ENCODE measurements at regions not wholly inside any gene's neighbourhood (a gene's known extent, or its start where the extent isn't known, plus 50 kb on each side); places are given as distances from the start of the nearest gene placed in this dataset.

DNA sequence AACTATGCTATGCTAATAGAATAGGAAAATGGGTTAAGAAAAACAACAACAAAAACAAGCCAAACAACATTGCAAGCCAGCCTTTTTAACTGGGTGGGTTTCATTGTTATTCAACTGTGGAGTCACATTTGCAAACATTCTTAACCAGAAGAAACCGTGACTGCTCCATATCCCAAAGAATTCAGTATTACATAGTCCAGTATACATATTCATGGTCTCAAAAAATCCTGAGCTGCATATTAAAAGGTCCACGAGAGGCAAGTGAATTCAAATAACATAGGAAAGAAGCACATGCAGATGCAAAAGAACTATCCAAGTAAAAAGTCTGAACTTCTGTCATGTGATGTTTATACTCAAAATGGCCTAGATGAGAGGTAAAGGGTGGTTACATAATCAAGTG is 179.1 kb upstream of the ETAA1 start:
- H3K36me3 ChIP-seq: no peaks in the 10 kb centered on the region
- peaks cover 0 to 26% (median 25%) of the 10 kb centered on the region in 4 donors for H3K4me1 ChIP-seq
- H3K27me3 ChIP-seq: no peaks in the 10 kb centered on the region
- WGBS: 71% methylated on average over 2 of the region's 2 CpGs
- H3K27ac ChIP-seq (replicated peaks in 1 of 4): no peak overlapping the region
- no peak overlapping the region for H3K4me3 ChIP-seq
- intact Hi-C loops (cut with DNase I): loop anchor here (5.0 to 10.0 kb wide), 2 partner anchors 513 to 786 kb away; no protein-coding TSS in a partner anchor
- peaks cover 0 to 7% (median 0%) of the 10 kb centered on the region in 4 donors for H3K9me3 ChIP-seq
- no peak for DNase-seq (ENCODE audit: extremely low spot score)
- no peak for TF ChIP-seq EP300 (IDR thresholded peaks at IDR 0.05)
- TF ChIP-seq, protein P1, sequence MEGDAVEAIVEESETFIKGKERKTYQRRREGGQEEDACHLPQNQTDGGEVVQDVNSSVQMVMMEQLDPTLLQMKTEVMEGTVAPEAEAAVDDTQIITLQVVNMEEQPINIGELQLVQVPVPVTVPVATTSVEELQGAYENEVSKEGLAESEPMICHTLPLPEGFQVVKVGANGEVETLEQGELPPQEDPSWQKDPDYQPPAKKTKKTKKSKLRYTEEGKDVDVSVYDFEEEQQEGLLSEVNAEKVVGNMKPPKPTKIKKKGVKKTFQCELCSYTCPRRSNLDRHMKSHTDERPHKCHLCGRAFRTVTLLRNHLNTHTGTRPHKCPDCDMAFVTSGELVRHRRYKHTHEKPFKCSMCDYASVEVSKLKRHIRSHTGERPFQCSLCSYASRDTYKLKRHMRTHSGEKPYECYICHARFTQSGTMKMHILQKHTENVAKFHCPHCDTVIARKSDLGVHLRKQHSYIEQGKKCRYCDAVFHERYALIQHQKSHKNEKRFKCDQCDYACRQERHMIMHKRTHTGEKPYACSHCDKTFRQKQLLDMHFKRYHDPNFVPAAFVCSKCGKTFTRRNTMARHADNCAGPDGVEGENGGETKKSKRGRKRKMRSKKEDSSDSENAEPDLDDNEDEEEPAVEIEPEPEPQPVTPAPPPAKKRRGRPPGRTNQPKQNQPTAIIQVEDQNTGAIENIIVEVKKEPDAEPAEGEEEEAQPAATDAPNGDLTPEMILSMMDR (IDR thresholded peaks at IDR 0.05): no peak
- TF ChIP-seq POLR2AphosphoS5 (IDR thresholded peaks at IDR 0.05): no peak
- no peak for TF ChIP-seq POLR2A (IDR thresholded peaks at IDR 0.05; ENCODE audit: low read depth)

DNA sequence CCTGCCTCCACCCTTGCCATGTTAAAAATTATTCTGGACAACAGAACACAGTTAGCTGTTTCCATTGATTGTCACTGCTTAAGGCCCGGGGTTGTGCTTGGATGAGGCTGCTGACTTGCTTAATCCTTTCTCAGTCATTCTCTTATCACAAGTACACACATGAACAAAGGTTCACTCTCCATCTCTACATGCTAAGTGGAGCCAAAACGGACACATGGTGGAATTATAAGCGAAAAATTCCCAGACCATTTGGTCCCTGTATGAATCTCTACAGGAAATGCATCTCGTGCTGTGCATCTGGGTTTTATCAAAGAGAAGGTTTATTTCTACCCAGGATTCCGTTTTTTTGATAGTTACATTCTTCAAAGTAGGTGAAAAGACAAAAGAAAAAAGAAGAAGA is 177.5 kb upstream of the ETAA1 start:
- intact Hi-C loops (cut with DNase I): loop anchor here (5.0 to 10.0 kb wide), 2 partner anchors 515 to 787 kb away; no protein-coding TSS in a partner anchor
- TF ChIP-seq EP300 (IDR thresholded peaks at IDR 0.05) (no peak), POLR2A (IDR thresholded peaks at IDR 0.05; ENCODE audit: low read depth) (no peak)
- Histone ChIP-seq H3K27ac (replicated peaks in 1 of 4) (no peak overlapping the region), H3K27me3 (no peaks in the 10 kb centered on the region), H3K36me3 (no peaks in the 10 kb centered on the region), H3K9me3 (peaks cover 0 to 7% (median 0%) of the 10 kb centered on the region in 4 donors), H3K4me1 (peaks cover 0 to 25% (median 23%) of the 10 kb centered on the region in 4 donors), H3K4me3 (no peak overlapping the region)
- DNase-seq (ENCODE audit: extremely low spot score): no peak
- 59% methylated on average over 5 of the region's 5 CpGs for WGBS

DNA sequence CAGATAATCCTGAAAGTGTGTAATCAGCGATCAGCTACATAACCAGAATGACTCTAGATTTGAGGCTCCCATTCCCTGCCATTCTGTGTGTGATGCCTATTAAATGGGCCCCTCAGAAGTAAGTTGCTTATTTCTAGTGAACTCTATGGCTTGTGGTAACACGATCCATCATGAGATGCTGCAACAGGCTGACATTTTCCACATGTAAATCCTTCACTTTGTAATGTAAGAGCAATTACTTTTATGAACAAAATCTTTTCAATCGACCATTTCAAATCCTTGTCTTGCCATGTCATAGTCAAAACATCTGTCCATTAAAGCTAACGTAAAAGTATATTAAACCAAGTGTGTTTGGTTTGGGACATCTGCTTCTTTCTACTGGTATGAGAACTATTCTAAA is 175.9 kb upstream of the ETAA1 start:
- peaks cover 0 to 7% (median 0%) of the 10 kb centered on the region in 4 donors for H3K9me3 ChIP-seq
- DNase-seq (ENCODE audit: extremely low spot score): no peak
- H3K4me3 ChIP-seq: no peak overlapping the region
- no peaks in the 10 kb centered on the region for H3K27me3 ChIP-seq
- H3K4me1 ChIP-seq: peaks cover 0 to 9% (median 7%) of the 10 kb centered on the region in 4 donors
- 68% methylated on average over 4 of the region's 4 CpGs for WGBS
- intact Hi-C loops (cut with DNase I): no loop called here
- H3K36me3 ChIP-seq: no peaks in the 10 kb centered on the region
- H3K27ac ChIP-seq (replicated peaks in 1 of 4): no peak overlapping the region
- TF ChIP-seq POLR2AphosphoS5 (IDR thresholded peaks at IDR 0.05) (no peak), POLR2A (IDR thresholded peaks at IDR 0.05; ENCODE audit: low read depth) (no peak), EP300 (IDR thresholded peaks at IDR 0.05) (no peak)
- TF ChIP-seq, protein P1 (IDR thresholded peaks at IDR 0.05): no peak

DNA sequence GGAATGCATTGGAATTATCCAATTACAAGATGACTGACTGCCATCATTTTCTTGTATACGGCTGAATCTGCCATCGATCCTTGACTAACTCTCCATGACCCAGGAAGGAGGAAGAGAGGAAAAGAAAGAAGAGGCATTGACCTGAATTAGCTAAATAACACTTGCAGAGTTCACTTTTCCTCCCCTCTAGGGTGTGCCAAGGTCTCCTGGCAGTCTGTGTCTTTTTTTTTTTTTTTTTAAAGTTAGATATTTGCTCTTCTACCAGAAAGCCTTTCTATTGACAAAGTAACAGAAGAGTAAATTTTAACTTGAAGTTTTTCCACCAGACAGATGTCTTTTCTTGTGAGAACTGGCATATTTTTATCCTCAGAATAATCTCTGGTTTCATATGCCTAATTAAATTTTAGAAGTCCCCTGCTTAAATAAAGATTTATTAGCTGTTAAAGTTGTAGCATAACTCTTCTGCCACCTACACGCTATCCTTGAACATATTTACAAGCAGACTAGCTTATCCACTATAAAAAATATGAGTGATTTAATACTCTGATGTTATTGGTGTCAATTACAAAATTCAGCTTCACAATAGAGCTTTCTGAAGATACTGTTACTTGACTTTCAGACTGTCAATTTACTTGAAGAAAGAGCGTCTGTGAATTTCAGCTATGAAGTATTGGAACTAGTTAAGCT is 171.7 kb upstream of the ETAA1 start:
- no peak overlapping the region for H3K27ac ChIP-seq (replicated peaks in 1 of 4)
- no peak for TF ChIP-seq POLR2A (IDR thresholded peaks at IDR 0.05; ENCODE audit: low read depth)
- TF ChIP-seq, protein P1 (IDR thresholded peaks at IDR 0.05): no peak
- TF ChIP-seq POLR2AphosphoS5 (IDR thresholded peaks at IDR 0.05): no peak
- TF ChIP-seq EP300 (IDR thresholded peaks at IDR 0.05): no peak
- no peak overlapping the region for H3K4me3 ChIP-seq
- H3K4me1 ChIP-seq: no peaks in the 10 kb centered on the region
- DNase-seq (ENCODE audit: extremely low spot score): no peak
- H3K36me3 ChIP-seq: no peaks in the 10 kb centered on the region
- H3K27me3 ChIP-seq: no peaks in the 10 kb centered on the region
- H3K9me3 ChIP-seq: no peaks in the 10 kb centered on the region
- 93% methylated on average over 4 of the region's 4 CpGs for WGBS
- intact Hi-C loops (cut with DNase I): no loop called here

DNA sequence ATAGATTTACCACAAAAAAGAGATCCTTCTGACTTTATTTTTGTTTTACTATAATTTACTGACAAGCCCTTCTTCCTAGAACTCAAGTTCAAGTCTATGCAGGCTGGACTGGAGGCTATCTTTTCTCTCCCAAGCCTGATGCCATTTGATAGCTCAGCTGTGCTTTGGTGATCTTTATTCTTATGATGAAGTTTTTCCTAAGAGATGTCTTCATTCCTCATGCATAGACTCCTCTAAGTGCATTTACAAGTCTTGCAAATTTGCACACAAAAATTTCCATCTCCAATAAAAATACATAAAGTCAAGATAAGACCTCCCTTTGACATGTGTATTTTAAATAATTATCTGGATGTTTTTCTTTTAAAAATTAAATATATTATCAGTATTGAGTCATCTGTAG is 167.4 kb upstream of the ETAA1 start:
- peaks cover 0 to 5% (median 3%) of the 10 kb centered on the region in 4 donors for H3K4me1 ChIP-seq
- no peaks in the 10 kb centered on the region for H3K9me3 ChIP-seq
- intact Hi-C loops (cut with DNase I): no loop called here
- TF ChIP-seq EP300 (IDR thresholded peaks at IDR 0.05): no peak
- no peak for TF ChIP-seq POLR2A (IDR thresholded peaks at IDR 0.05; ENCODE audit: low read depth)
- TF ChIP-seq, protein P1 (IDR thresholded peaks at IDR 0.05): no peak
- no peaks in the 10 kb centered on the region for H3K27me3 ChIP-seq
- H3K4me3 ChIP-seq: no peak overlapping the region
- DNase-seq (ENCODE audit: extremely low spot score): no peak
- H3K36me3 ChIP-seq: no peaks in the 10 kb centered on the region
- H3K27ac ChIP-seq (replicated peaks in 1 of 4): no peak overlapping the region

Data from esophagus muscularis mucosa (tissue), 4 donors.